ENCODE measurements at regions not wholly inside any gene's neighbourhood (a gene's known extent, or its start where the extent isn't known, plus 50 kb on each side); places are given as distances from the start of the nearest gene placed in this dataset.

GRCh38 chr9:120242116-120242811 lies 337.7 kb downstream of the CDK5RAP2 start:
- no peaks in the 10 kb centered on the region; a peak in 1 of 5 replicates for H3K9me3 Mint-ChIP-seq
- no CpG with 5 or more reads among the region's 21 CpGs for WGBS (ENCODE audit: extremely low coverage, insufficient read length, low lambda C conversion rate)

More at GRCh38 chr9:120242116-120242811, 337.7 kb downstream of the CDK5RAP2 start:
- no peak overlapping the region for H3K23ac ChIP-seq (ENCODE audit: insufficient read length, low read depth, low read length)
- H3K18ac ChIP-seq (ENCODE audit: insufficient read length, low read depth, low read length) = no peak overlapping the region
- no peak overlapping the region for H3K56ac ChIP-seq (ENCODE audit: insufficient read length, low read depth, low read length)
- H3K9ac ChIP-seq (ENCODE audit: extremely low read depth, insufficient read length, low read length) = no peak overlapping the region
- H3K79me2 ChIP-seq (ENCODE audit: insufficient read depth, low read length) = no peaks in the 10 kb centered on the region
- no peak overlapping the region for H3K4me2 ChIP-seq (ENCODE audit: insufficient read depth, insufficient read length, low read length)
- Mint-ChIP-seq H3K4me1 (peaks cover 0 to 3% of the 10 kb centered on the region in 2 experiments; a peak in 2 of 4 replicates), H3K27ac (no peak overlapping the region), H3K27me3 (ENCODE audit: low read depth) (peaks cover 4% of the 10 kb centered on the region; the same call in 1 of the 2 replicates), H3K36me3 (ENCODE audit: insufficient read depth in 1 of 3, low read depth in 3 of 3) (no peaks in the 10 kb centered on the region), H3K4me3 (no peak overlapping the region)
- H2BK120ac ChIP-seq (ENCODE audit: low read depth, low read length, poor library complexity, severe bottlenecking) = no peak overlapping the region
- no peak overlapping the region for H2BK20ac ChIP-seq (ENCODE audit: low read depth, low read length, poor library complexity, severe bottlenecking)
- no peak for TF ChIP-seq CTCF (conservative IDR thresholded peaks at IDR 0.05)
- H3K9me3 ChIP-seq (ENCODE audit: control insufficient read depth, low read depth, low read length) = no peaks in the 10 kb centered on the region
- H2BK12ac ChIP-seq (ENCODE audit: insufficient read length, low read depth, low read length) = no peak overlapping the region
- no peaks in the 10 kb centered on the region for H3K27me3 ChIP-seq (ENCODE audit: insufficient read depth, low read length)
- no peak overlapping the region for H3K4ac ChIP-seq (ENCODE audit: low read depth, low read length)
- DNase-seq = no peak
- no peak overlapping the region for H3T11ph ChIP-seq (ENCODE audit: low read length)
- no peak overlapping the region for H2AK5ac ChIP-seq (ENCODE audit: insufficient read length, low read length)
- H4K91ac ChIP-seq (ENCODE audit: insufficient read length, low read depth, low read length) = no peak overlapping the region
- no peaks in the 10 kb centered on the region for H4K20me1 ChIP-seq (ENCODE audit: control insufficient read depth, insufficient read depth, insufficient read length)
- H2BK5ac ChIP-seq (ENCODE audit: insufficient read length, low read length) = no peak overlapping the region
- no peak overlapping the region for H4K8ac ChIP-seq (replicated peaks; ENCODE audit: insufficient read length, low read depth, low read length)
- H3K4me1 ChIP-seq (ENCODE audit: insufficient read depth, low read length) = no peaks in the 10 kb centered on the region
- H3K14ac ChIP-seq (ENCODE audit: insufficient read depth, low read length) = no peak overlapping the region; the same call in 1 of the 2 replicates
- H3K23me2 ChIP-seq (ENCODE audit: insufficient read length, low read depth, low read length, poor library complexity, severe bottlenecking) = no peaks in the 10 kb centered on the region
- H3K79me1 ChIP-seq (ENCODE audit: insufficient read depth, low read depth, low read length, poor library complexity, severe bottlenecking) = no peaks in the 10 kb centered on the region
- no peak overlapping the region for H4K5ac ChIP-seq (ENCODE audit: insufficient read length, low read depth, low read length)
- no peak overlapping the region for H3K27ac ChIP-seq (ENCODE audit: insufficient read length, low read depth, low read length)
- no peak overlapping the region for H2AFZ ChIP-seq (ENCODE audit: low read length)
- no peak overlapping the region for H2BK15ac ChIP-seq (ENCODE audit: low read depth, low read length)

All from H9 (cell line).